NCI-H2107 (cell line): ENCODE measurements at regions not wholly inside any gene's neighbourhood (a gene's known extent, or its start where the extent isn't known, plus 50 kb on each side); places are given as distances from the start of the nearest gene placed in this dataset.

Experiments used
- DNase-seq: peaks from one replicate; lab custom pipeline; 2025; lab: John Stamatoyannopoulos, UW

GRCh38 chr13:31049083-31049482 lies 112.6 kb downstream of the HSPH1 start:
- DNase-seq: no peak

GRCh38 chr13:31048521-31048920 lies 113.2 kb downstream of the HSPH1 start:
- no peak for DNase-seq

GRCh38 chr13:31046711-31047279 lies 114.3 kb downstream of the TEX26 start:
- DNase-seq: peak; percentile 72

GRCh38 chr13:31045286-31046081 lies 113.0 kb downstream of the TEX26 start:
- DNase-seq: no peak

GRCh38 chr13:31044364-31045285 lies 112.2 kb downstream of the TEX26 start:
- peak; percentile 70 for DNase-seq

- no peak for DNase-seq
Observed at GRCh38 chr13:31043957-31044356, 111.5 kb downstream of the TEX26 start.

GRCh38 chr13:31042481-31043165 lies 110.2 kb downstream of the TEX26 start:
- no peak for DNase-seq

GRCh38 chr13:31042049-31042448 lies 109.6 kb downstream of the TEX26 start:
- no peak for DNase-seq

- DNase-seq: peak; percentile 4
Observed at GRCh38 chr13:31038834-31039552, 106.5 kb downstream of the TEX26 start.

GRCh38 chr13:31037874-31038500 lies 105.5 kb downstream of the TEX26 start:
- DNase-seq: no peak

- DNase-seq: no peak
Observed at GRCh38 chr13:31036731-31037695, 104.6 kb downstream of the TEX26 start.

GRCh38 chr13:31035185-31035965 lies 102.9 kb downstream of the TEX26 start:
- DNase-seq: no peak

- no peak for DNase-seq
Observed at GRCh38 chr13:31032528-31033113, 100.2 kb downstream of the TEX26 start.

GRCh38 chr13:31031482-31031881 lies 99.0 kb downstream of the TEX26 start:
- no peak for DNase-seq

- DNase-seq: no peak
Observed at GRCh38 chr13:31029102-31029501, 96.6 kb downstream of the TEX26 start.

GRCh38 chr13:31027136-31027535 lies 94.7 kb downstream of the TEX26 start:
- DNase-seq: no peak
